ENCODE measurements at regions not wholly inside any gene's neighbourhood (a gene's known extent, or its start where the extent isn't known, plus 50 kb on each side); places are given as distances from the start of the nearest gene placed in this dataset.

DNA sequence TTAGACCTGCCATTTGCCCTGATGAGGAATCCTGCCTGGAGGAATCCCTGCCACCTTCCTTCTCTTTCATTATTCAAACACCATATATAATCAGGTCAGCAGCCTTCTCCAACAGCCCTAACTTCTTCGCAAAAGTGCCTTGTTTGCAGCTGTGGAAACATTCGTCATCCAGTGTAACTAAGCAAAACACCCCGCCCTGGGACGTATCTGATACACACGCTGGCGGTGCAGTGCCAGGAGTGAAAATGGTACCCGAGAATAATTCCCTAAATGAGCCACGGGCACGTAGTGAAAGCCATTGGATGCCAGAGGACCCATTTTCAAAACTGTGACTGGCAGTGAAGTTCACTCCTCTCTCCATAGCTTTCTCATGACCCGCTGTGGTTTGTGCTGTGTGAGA is 73.7 kb downstream of the IRX3 start:
- no peak overlapping the region for H2BK5ac ChIP-seq (ENCODE audit: low read depth, low read length, poor library complexity, severe bottlenecking)
- H3K9me1 ChIP-seq (ENCODE audit: insufficient read depth, low read length) = no peaks in the 10 kb centered on the region
- H3K36me3 ChIP-seq (ENCODE audit: control insufficient read depth, insufficient read depth, low read length) = no peaks in the 10 kb centered on the region
- POLR2A ChIA-PET (ENCODE audit: unreplicated experiment) = no interaction called here
- no peaks in the 10 kb centered on the region for H3K79me1 ChIP-seq (ENCODE audit: low read depth in 1 of 2, low read length in 2 of 2)
- no peak overlapping the region for H2AK5ac ChIP-seq (ENCODE audit: low read depth, low read length)
- H3K4ac ChIP-seq (ENCODE audit: low read depth, low read length) = no peak overlapping the region
- ATAC-seq (ENCODE audit: low read depth) (no peak), DNase-seq (no peak)
- H4K5ac ChIP-seq (ENCODE audit: low read depth, low read length) = no peak overlapping the region
- BruUV-seq (replicated peaks) = no TSS peak
- H3K56ac ChIP-seq (ENCODE audit: extremely low read depth, insufficient read depth, low read length) = no peak overlapping the region
- no peak overlapping the region for H3K27ac ChIP-seq (ENCODE audit: insufficient read depth, low read length)
- dilution Hi-C loops (cut with HindIII; ENCODE audit: low sequenced_read_pairs, unreplicated experiment) (no loop called here), intact Hi-C loops (cut with micrococcal nuclease) (no loop called here), in situ Hi-C loops (cut with MboI; ENCODE audit: low sequenced_read_pairs) (no loop called here)
- H3K4me2 ChIP-seq (ENCODE audit: low read depth, low read length) = no peak overlapping the region
- H3K9ac ChIP-seq (ENCODE audit: low read depth, low read length) = no peak overlapping the region
- no CpG with 5 or more reads among the region's 10 CpGs for WGBS, 2 experiments (ENCODE audit: extremely low coverage in 2 of 2, insufficient read length in 1 of 2)
- H2AK9ac ChIP-seq (replicated peaks; ENCODE audit: low read depth, low read length, poor library complexity) = no peak overlapping the region
- H3K23ac ChIP-seq (ENCODE audit: low read depth, low read length) = no peak overlapping the region
- no peak overlapping the region for H2BK15ac ChIP-seq (ENCODE audit: low read depth, low read length)
- no peak overlapping the region for H3K4me3 ChIP-seq (ENCODE audit: insufficient read depth, low read depth, low read length)
- no peak overlapping the region for H2BK120ac ChIP-seq (ENCODE audit: low read depth, low read length)
- H3K27me3 ChIP-seq (ENCODE audit: control insufficient read depth, insufficient read depth, low read length) = peaks cover 24% of the 10 kb centered on the region
- no peak overlapping the region for H2AFZ ChIP-seq (replicated peaks; ENCODE audit: low read length, poor library complexity)
- H4K20me1 ChIP-seq (ENCODE audit: insufficient read depth, low read length) = no peaks in the 10 kb centered on the region
- no peak for TF ChIP-seq SMC3 (IDR thresholded peaks at IDR 0.05; ENCODE audit: low read depth, low read length)
- TF ChIP-seq, protein P1, sequence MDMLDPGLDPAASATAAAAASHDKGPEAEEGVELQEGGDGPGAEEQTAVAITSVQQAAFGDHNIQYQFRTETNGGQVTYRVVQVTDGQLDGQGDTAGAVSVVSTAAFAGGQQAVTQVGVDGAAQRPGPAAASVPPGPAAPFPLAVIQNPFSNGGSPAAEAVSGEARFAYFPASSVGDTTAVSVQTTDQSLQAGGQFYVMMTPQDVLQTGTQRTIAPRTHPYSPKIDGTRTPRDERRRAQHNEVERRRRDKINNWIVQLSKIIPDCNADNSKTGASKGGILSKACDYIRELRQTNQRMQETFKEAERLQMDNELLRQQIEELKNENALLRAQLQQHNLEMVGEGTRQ (IDR thresholded peaks at IDR 0.05; ENCODE audit: low read depth, low read length) = no peak
- TF ChIP-seq POLR2A (IDR thresholded peaks at IDR 0.05; ENCODE audit: low read depth, low read length) = no peak
- TF ChIP-seq MAFK (IDR thresholded peaks at IDR 0.05; ENCODE audit: low read depth, low read length) = no peak
- no peak for TF ChIP-seq RCOR1 (IDR thresholded peaks at IDR 0.05; ENCODE audit: insufficient replicate concordance, low read length)
- no peak for TF ChIP-seq NFE2L2 (IDR thresholded peaks at IDR 0.05; ENCODE audit: low read depth, low read length)
- TF ChIP-seq FOS (IDR thresholded peaks at IDR 0.05; ENCODE audit: low read depth, low read length) = no peak
- no peak for TF ChIP-seq BHLHE40 (IDR thresholded peaks at IDR 0.05; ENCODE audit: low read depth, low read length)
- no peak for TF ChIP-seq CHD1 (IDR thresholded peaks at IDR 0.05; ENCODE audit: low read depth, low read length)
- no peak for TF ChIP-seq CEBPB (IDR thresholded peaks at IDR 0.05; ENCODE audit: low read depth, low read length)
- TF ChIP-seq MAZ (IDR thresholded peaks at IDR 0.05; ENCODE audit: borderline replicate concordance, low read depth, low read length) = no peak
- no peak for TF ChIP-seq RFX5 (IDR thresholded peaks at IDR 0.05; ENCODE audit: low read depth, low read length)
- TF ChIP-seq MXI1 (IDR thresholded peaks at IDR 0.05; ENCODE audit: borderline replicate concordance, low read depth, low read length) = no peak
- TF ChIP-seq, protein P2, sequence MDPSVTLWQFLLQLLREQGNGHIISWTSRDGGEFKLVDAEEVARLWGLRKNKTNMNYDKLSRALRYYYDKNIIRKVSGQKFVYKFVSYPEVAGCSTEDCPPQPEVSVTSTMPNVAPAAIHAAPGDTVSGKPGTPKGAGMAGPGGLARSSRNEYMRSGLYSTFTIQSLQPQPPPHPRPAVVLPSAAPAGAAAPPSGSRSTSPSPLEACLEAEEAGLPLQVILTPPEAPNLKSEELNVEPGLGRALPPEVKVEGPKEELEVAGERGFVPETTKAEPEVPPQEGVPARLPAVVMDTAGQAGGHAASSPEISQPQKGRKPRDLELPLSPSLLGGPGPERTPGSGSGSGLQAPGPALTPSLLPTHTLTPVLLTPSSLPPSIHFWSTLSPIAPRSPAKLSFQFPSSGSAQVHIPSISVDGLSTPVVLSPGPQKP (IDR thresholded peaks at IDR 0.05; ENCODE audit: borderline replicate concordance, low read depth, low read length) = no peak
- TF ChIP-seq RAD21 (IDR thresholded peaks at IDR 0.05; ENCODE audit: low read length) = no peak
- TF ChIP-seq, protein P3, sequence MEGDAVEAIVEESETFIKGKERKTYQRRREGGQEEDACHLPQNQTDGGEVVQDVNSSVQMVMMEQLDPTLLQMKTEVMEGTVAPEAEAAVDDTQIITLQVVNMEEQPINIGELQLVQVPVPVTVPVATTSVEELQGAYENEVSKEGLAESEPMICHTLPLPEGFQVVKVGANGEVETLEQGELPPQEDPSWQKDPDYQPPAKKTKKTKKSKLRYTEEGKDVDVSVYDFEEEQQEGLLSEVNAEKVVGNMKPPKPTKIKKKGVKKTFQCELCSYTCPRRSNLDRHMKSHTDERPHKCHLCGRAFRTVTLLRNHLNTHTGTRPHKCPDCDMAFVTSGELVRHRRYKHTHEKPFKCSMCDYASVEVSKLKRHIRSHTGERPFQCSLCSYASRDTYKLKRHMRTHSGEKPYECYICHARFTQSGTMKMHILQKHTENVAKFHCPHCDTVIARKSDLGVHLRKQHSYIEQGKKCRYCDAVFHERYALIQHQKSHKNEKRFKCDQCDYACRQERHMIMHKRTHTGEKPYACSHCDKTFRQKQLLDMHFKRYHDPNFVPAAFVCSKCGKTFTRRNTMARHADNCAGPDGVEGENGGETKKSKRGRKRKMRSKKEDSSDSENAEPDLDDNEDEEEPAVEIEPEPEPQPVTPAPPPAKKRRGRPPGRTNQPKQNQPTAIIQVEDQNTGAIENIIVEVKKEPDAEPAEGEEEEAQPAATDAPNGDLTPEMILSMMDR (conservative IDR thresholded peaks at IDR 0.05; ENCODE audit: low read depth, low read length) = no peak
- H4K8ac ChIP-seq (ENCODE audit: low read depth in 2 of 2, low read length in 2 of 2) = no peak overlapping the region
- no peaks in the 10 kb centered on the region; the same call in 1 of the 2 replicates for H3K9me3 ChIP-seq (ENCODE audit: control insufficient read depth, insufficient read depth, low read length)
- H4K91ac ChIP-seq (ENCODE audit: insufficient read depth, low read depth, low read length) = no peak overlapping the region
- CTCF ChIA-PET = no interaction called here
- H3K4me1 ChIP-seq (ENCODE audit: control insufficient read depth, insufficient read depth, low read length) = no peaks in the 10 kb centered on the region
- H3K14ac ChIP-seq (replicated peaks; ENCODE audit: low read depth, low read length) = no peak overlapping the region
- H3K18ac ChIP-seq (ENCODE audit: low read depth, low read length) = no peak overlapping the region
- no peak overlapping the region for H2BK20ac ChIP-seq (ENCODE audit: low read depth, low read length)
